WTC11 (cell line): ENCODE measurements at regions not wholly inside any gene's neighbourhood (a gene's known extent, or its start where the extent isn't known, plus 50 kb on each side); places are given as distances from the start of the nearest gene placed in this dataset.

Experiments
- ATAC-seq: fragments of 200-7000 bp; cut with Tn5 transposase; 2 replicates; pipeline ENCODE4 v1.10.0; 2021; ENCODE audit warnings: mild to moderate bottlenecking, moderate library complexity
- CTCF ChIA-PET: fragments of 300-600 bp; sonication (Branson Sonifier 250); formaldehyde crosslinking; loops from one replicate; lab custom pipeline; 2021; ENCODE audit warnings: antibody characterized with exemption; lab: Charles Lee
- POLR2A ChIA-PET: fragments of 350-600 bp; sonication (Branson Sonifier 250); formaldehyde crosslinking; loops from one replicate; lab custom pipeline; 2021; ENCODE audit warnings: antibody characterized with exemption; lab: Charles Lee
- DNase-seq: peaks from one replicate; pipeline ENCODE4 v3.0.0; 2021; ENCODE audit warnings: low spot score
- H3K27ac Mint-ChIP-seq: 2 replicates; pipeline ENCODE4 v1.8.0; 2021; ENCODE audit warnings: mixed read lengths
- H3K27me3 Mint-ChIP-seq: 2 replicates; pipeline ENCODE4 v1.8.0; 2021; ENCODE audit warnings: low read depth, mild to moderate bottlenecking, moderate library complexity, mixed read lengths
- H3K36me3 Mint-ChIP-seq: 2 replicates; pipeline ENCODE4 v1.8.0; 2021; ENCODE audit warnings: mixed read lengths
- H3K4me1 Mint-ChIP-seq: 2 replicates; pipeline ENCODE4 v1.8.0; 2022; ENCODE audit warnings: mixed read lengths
- H3K4me3 Mint-ChIP-seq: 2 replicates; pipeline ENCODE4 v1.8.0; 2021; ENCODE audit warnings: mild to moderate bottlenecking, moderate library complexity, mixed read lengths
- H3K9me3 Mint-ChIP-seq: 2 replicates; pipeline ENCODE4 v1.8.0; 2021; ENCODE audit warnings: mixed read lengths
- AR ChIP-seq: fragments of 250-450 bp; sonication (Bioruptor Pico); IDR thresholded peaks from 2 replicates; pipeline ENCODE4 v1.9.0; 2021; ENCODE audit warnings: mild to moderate bottlenecking
- ATF6 ChIP-seq: sonication (generic); formaldehyde crosslinking; IDR thresholded peaks from 2 replicates; pipeline ENCODE4 v1.8.1; 2023; ENCODE audit warnings: mild to moderate bottlenecking, missing genetic modification reagents
- E2F5 ChIP-seq: sonication (generic); formaldehyde crosslinking; IDR thresholded peaks from 2 replicates; pipeline ENCODE4 v1.8.1; 2022; ENCODE audit warnings: mild to moderate bottlenecking, moderate library complexity, missing genetic modification reagents
- ELF4 ChIP-seq: sonication (generic); formaldehyde crosslinking; IDR thresholded peaks from 2 replicates; pipeline ENCODE4 v1.8.1; 2022; ENCODE audit warnings: low read depth, mild to moderate bottlenecking, moderate library complexity, missing genetic modification reagents
- ERG ChIP-seq: fragments of 250-450 bp; sonication (Bioruptor Pico); IDR thresholded peaks from 2 replicates; pipeline ENCODE4 v1.8.0; 2021; ENCODE audit warnings: mild to moderate bottlenecking
- FOXK1 ChIP-seq: sonication (generic); formaldehyde crosslinking; IDR thresholded peaks from 2 replicates; pipeline ENCODE4 v1.8.0; 2022; ENCODE audit warnings: mild to moderate bottlenecking, moderate library complexity, missing genetic modification reagents
- FOXP4 ChIP-seq: sonication (generic); formaldehyde crosslinking; IDR thresholded peaks from 2 replicates; pipeline ENCODE4 v1.8.0; 2022; ENCODE audit warnings: mild to moderate bottlenecking, missing genetic modification reagents
- GABPB1 ChIP-seq: sonication (generic); formaldehyde crosslinking; IDR thresholded peaks from 2 replicates; pipeline ENCODE4 v1.8.1; 2023; ENCODE audit warnings: mild to moderate bottlenecking, missing genetic modification reagents
- GTF2I ChIP-seq: fragments of 250-450 bp; sonication (Bioruptor Pico); conservative IDR thresholded peaks from 2 replicates; pipeline ENCODE4 v1.4.0; 2021; ENCODE audit warnings: mild to moderate bottlenecking
- JAZF1 ChIP-seq: fragments of 250-450 bp; sonication (Bioruptor Pico); IDR thresholded peaks from 2 replicates; pipeline ENCODE4 v1.9.0; 2021; ENCODE audit warnings: moderate library complexity, mild to moderate bottlenecking, inconsistent platforms
- KAT7 ChIP-seq: sonication (generic); formaldehyde crosslinking; IDR thresholded peaks from 2 replicates; pipeline ENCODE4 v1.8.1; 2023; ENCODE audit warnings: missing genetic modification reagents, mild to moderate bottlenecking, borderline replicate concordance
- MLX ChIP-seq: sonication (generic); formaldehyde crosslinking; IDR thresholded peaks from 2 replicates; pipeline ENCODE4 v1.8.1; 2023; ENCODE audit warnings: mild to moderate bottlenecking, missing genetic modification reagents, moderate library complexity
- NFE2L1 ChIP-seq: sonication (generic); formaldehyde crosslinking; IDR thresholded peaks from 2 replicates; pipeline ENCODE4 v1.8.1; 2023; ENCODE audit warnings: missing genetic modification reagents
- NR1H2 ChIP-seq: sonication (generic); formaldehyde crosslinking; IDR thresholded peaks from 2 replicates; pipeline ENCODE4 v1.9.0; 2021; ENCODE audit warnings: mild to moderate bottlenecking, moderate library complexity, missing genetic modification reagents
- NR3C1 ChIP-seq: sonication (generic); formaldehyde crosslinking; conservative IDR thresholded peaks from 2 replicates; pipeline ENCODE4 v1.8.1; 2023; ENCODE audit warnings: low read depth, mild to moderate bottlenecking, missing genetic modification reagents
- PRDM15 ChIP-seq: sonication (generic); formaldehyde crosslinking; IDR thresholded peaks from 2 replicates; pipeline ENCODE4 v1.8.0; 2022; ENCODE audit warnings: missing genetic modification reagents
- ZNF512 ChIP-seq: sonication (generic); formaldehyde crosslinking; IDR thresholded peaks from 2 replicates; pipeline ENCODE4 v1.8.1; 2022; ENCODE audit warnings: missing genetic modification reagents, borderline replicate concordance

- TF ChIP-seq ATF6 (CRISPR knock-in tag) (no peak), PRDM15 (CRISPR knock-in tag) (no peak), ELF4 (CRISPR knock-in tag) (no peak), ZNF512 (CRISPR knock-in tag) (no peak), NFE2L1 (CRISPR knock-in tag) (no peak), JAZF1 (CRISPR knock-in tag) (no peak), ERG (CRISPR knock-in tag) (no peak), FOXP4 (CRISPR knock-in tag) (no peak)
- TF ChIP-seq, all 79 proteins: peak for 0
Observed at GRCh38 chrX:96474029-96474740, 210.5 kb upstream of the DIAPH2 start (continued).

- CTCF ChIA-PET: no interaction called here
- TF ChIP-seq KAT7 (CRISPR knock-in tag) (no peak), NR1H2 (CRISPR knock-in tag) (no peak), AR (CRISPR knock-in tag) (no peak), ERG (CRISPR knock-in tag) (no peak), GTF2I (CRISPR knock-in tag) (no peak), FOXK1 (CRISPR knock-in tag) (no peak), MLX (no peak), E2F5 (no peak), NR3C1 (CRISPR knock-in tag) (no peak), GABPB1 (no peak)
Observed at GRCh38 chrX:96474741-96475125, 209.9 kb upstream of the DIAPH2 start.

More at GRCh38 chrX:96474741-96475125, 209.9 kb upstream of the DIAPH2 start:
- no peak overlapping the region for H3K27ac Mint-ChIP-seq
- no peaks in the 10 kb centered on the region for H3K9me3 Mint-ChIP-seq
- no peak overlapping the region for H3K4me3 Mint-ChIP-seq
- no peaks in the 10 kb centered on the region for H3K36me3 Mint-ChIP-seq
- ATAC-seq (no peak), DNase-seq (no peak)
- no peaks in the 10 kb centered on the region for H3K4me1 Mint-ChIP-seq
- no peaks in the 10 kb centered on the region for H3K27me3 Mint-ChIP-seq
- POLR2A ChIA-PET: no interaction called here
